Liver (tissue), 3 donors: ENCODE measurements at regions not wholly inside any gene's neighbourhood (a gene's known extent, or its start where the extent isn't known, plus 50 kb on each side); places are given as distances from the start of the nearest gene placed in this dataset.

Experiments
- CTCF ChIP-seq: fragments of 150-350 bp; IDR thresholded peaks from 2 replicates; pipeline ENCODE4 v1.5.1; 2017; ENCODE audit warnings: improper control_type of control experiment, low read depth, low read length; ENCODE audit not compliant: missing input control
- REST ChIP-seq: IDR thresholded peaks from 2 replicates; pipeline ENCODE4 v1.6.1; 2016; ENCODE audit warnings: antibody characterized with exemption, mild to moderate bottlenecking
- RXRA ChIP-seq, 2 donors: IDR thresholded peaks; 2 replicates each; pipeline ENCODE4 v1.6.1; 2017 to 2018; ENCODE audit warnings: antibody characterized with exemption in 2 of 2, mild to moderate bottlenecking in 1 of 2
- TAF1 ChIP-seq: conservative IDR thresholded peaks from 2 replicates; pipeline ENCODE4 v1.6.1; 2016; ENCODE audit warnings: antibody characterized with exemption, mild to moderate bottlenecking
- donor health status: healthy.
- donor health status: healthy.

GRCh38 chr1:118575060-118575459 is 390.0 kb upstream of the SPAG17 start:
- TF ChIP-seq CTCF = no peak
- no peak for TF ChIP-seq TAF1
- no peak for TF ChIP-seq RXRA (IDR thresholded peaks at IDR 0.05)
- TF ChIP-seq REST = no peak
